AG04449 (cell line): ENCODE measurements at regions not wholly inside any gene's neighbourhood (a gene's known extent, or its start where the extent isn't known, plus 50 kb on each side); places are given as distances from the start of the nearest gene placed in this dataset.

Experiments used
- CTCF ChIA-PET: fragments of 350-600 bp; formaldehyde crosslinking; extraction: SDS; loops from one replicate; lab custom pipeline; 2021; ENCODE audit warnings: antibody characterized with exemption; lab: Yijun Ruan, JAX
- POLR2A ChIA-PET: fragments of 400-600, 350-600 bp; formaldehyde crosslinking; extraction: SDS; loops from one replicate; lab custom pipeline; 2020; ENCODE audit warnings: antibody characterized with exemption, inconsistent platforms; lab: Yijun Ruan, JAX
- DNase-seq: peaks from one replicate; pipeline ENCODE4 v3.0.0-alpha.2; 2010; ENCODE audit warnings: low read depth, low spot score
- H3K4me3 ChIP-seq: 2 replicates; pipeline ENCODE4 v1.5.1; 2011; ENCODE audit warnings: low read depth, mild to moderate bottlenecking, control low read depth, low read length
- TF ChIP-seq, protein P1 (sequence below): IDR thresholded peaks from one replicate; pipeline ENCODE4 v1.5.1; 2011; ENCODE audit warnings: mild to moderate bottlenecking, moderate library complexity, low read length, control low read depth, inconsistent platforms; ENCODE audit not compliant: insufficient read depth; ENCODE audit errors: missing control alignments

DNA sequence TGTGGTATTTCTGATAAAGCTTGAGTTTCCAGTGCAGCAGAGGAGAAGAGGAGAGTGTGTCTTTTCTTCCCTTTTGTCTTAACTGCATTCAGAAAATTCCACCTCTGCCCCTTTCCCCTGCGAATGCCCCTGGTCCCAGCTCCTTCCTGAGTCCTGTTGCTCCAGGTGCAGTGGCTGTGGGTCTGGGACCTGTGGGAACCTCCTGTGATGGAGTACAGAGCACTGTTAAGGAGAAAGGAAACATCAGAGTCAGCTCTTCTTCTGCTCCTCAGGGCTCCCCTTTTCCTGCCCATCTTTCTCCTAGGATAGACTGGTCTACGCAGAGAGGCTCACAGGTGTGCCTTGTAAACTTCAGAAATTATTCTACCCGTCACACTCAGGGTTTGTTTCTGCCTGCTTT, 165.8 kb upstream of the ROPN1 start:
- DNase-seq: no peak
- TF ChIP-seq, protein P1, sequence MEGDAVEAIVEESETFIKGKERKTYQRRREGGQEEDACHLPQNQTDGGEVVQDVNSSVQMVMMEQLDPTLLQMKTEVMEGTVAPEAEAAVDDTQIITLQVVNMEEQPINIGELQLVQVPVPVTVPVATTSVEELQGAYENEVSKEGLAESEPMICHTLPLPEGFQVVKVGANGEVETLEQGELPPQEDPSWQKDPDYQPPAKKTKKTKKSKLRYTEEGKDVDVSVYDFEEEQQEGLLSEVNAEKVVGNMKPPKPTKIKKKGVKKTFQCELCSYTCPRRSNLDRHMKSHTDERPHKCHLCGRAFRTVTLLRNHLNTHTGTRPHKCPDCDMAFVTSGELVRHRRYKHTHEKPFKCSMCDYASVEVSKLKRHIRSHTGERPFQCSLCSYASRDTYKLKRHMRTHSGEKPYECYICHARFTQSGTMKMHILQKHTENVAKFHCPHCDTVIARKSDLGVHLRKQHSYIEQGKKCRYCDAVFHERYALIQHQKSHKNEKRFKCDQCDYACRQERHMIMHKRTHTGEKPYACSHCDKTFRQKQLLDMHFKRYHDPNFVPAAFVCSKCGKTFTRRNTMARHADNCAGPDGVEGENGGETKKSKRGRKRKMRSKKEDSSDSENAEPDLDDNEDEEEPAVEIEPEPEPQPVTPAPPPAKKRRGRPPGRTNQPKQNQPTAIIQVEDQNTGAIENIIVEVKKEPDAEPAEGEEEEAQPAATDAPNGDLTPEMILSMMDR: no peak
- no peak overlapping the region for H3K4me3 ChIP-seq
- POLR2A ChIA-PET: no interaction called here
- CTCF ChIA-PET: no interaction called here

DNA sequence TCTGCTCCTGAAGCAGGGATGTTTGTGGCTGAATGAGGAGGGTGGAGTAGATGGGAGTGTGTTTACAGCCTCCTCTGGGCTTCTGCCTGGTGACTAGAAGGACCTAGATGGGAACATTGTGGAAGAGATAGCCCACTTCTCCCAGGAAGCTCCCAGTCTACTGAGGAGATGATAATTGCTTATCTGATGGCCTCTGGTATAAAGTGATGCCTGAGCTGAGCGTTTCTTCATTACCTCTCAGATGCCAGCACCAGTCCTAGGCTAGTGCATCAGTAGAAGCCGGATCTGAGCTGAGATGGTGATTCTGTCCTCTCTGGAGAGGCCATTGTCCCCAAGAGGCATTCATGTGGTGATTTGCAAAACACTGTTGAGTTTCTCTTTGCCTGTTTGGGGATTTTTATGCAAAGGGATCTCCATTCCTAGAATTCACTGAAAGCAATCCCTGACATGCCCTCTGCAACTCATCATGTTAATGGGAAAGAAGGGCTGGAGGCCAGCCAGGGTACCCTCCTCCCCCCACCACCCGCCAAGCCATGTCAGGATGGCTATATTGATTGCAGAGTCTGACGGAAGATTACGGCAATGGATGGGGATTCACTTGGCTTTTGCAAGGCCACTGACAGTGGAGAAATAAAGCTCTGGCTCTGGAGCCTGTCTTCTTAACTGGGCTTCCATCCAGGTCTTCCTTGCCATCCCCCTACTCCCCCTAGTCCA, 166.4 kb upstream of the ROPN1 start:
- CTCF ChIA-PET: no interaction called here
- DNase-seq: no peak
- TF ChIP-seq, protein P1: no peak
- H3K4me3 ChIP-seq: no peak overlapping the region
- POLR2A ChIA-PET: no interaction called here

DNA sequence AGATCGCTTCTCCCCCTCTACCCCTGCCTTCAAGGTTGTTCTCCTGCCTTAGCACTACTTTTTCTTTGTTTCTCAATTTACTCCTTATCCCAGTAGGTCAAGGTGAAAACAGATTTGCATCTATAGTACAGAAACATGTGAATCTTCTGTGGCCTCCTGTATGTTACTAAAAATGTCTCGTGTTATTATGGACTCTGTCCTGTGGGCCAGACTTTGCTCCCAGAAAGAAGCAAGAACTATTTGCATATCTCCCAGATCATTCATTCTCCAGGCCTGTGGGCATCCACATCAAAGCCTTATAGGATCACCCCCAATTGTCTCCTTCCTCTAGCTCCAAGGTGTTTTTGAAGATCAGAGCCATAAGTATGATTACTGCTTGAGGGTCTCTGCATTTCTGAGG, 169.5 kb upstream of the ROPN1 start:
- no peak overlapping the region for H3K4me3 ChIP-seq
- ChIA-PET POLR2A (no interaction called here), CTCF (no interaction called here)
- DNase-seq: no peak
- TF ChIP-seq, protein P1: no peak

DNA sequence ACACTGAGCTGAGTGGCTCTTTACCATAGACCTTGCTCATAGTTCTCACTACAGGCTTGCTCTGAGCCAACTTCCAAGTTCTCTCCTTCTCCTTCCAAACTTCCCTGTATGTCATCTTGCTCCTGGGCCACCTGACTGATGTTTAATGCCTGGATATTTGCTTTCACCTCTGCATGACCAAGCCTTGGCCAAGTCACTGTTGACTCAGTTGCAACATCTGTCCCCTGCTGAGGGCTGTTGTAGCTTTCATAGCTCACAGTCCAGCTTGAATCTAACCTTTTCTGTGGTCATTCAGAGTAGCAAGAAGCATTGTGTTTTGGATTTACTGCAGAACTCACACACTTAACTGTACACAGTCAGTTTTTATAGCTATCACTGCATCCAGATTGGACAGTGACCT, 171.8 kb upstream of the ROPN1 start:
- DNase-seq: no peak
- ChIA-PET POLR2A (no interaction called here), CTCF (no interaction called here)
- no peak overlapping the region for H3K4me3 ChIP-seq
- TF ChIP-seq, protein P1: no peak

DNA sequence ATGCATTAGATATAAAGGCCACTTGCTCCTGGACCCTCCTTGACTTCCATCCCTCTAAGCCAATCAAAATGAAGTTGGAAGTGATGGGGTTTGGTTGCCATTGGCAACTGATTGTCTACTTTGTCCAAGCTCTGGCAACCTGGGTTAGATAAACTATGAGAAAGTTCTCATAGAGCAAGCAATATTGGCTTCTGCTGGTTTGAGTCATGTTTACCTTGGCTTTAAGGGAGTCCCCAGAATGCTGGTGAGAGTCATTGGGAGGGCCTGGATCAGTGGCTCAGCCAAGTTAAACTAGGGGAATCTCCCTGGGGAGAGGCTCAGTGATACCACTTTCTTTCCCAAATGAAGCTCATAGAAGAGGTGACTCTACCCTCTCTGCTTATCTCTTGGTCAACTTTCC, 176.3 kb upstream of the ROPN1 start:
- ChIA-PET CTCF (interaction anchor here (1.1 kb wide), 1 partner anchor 300 kb away, joined by 3 read pairs; no protein-coding TSS in a partner anchor), POLR2A (no interaction called here)
- peak; percentile 38 for DNase-seq
- no peak overlapping the region for H3K4me3 ChIP-seq
- TF ChIP-seq, protein P1: no peak

DNA sequence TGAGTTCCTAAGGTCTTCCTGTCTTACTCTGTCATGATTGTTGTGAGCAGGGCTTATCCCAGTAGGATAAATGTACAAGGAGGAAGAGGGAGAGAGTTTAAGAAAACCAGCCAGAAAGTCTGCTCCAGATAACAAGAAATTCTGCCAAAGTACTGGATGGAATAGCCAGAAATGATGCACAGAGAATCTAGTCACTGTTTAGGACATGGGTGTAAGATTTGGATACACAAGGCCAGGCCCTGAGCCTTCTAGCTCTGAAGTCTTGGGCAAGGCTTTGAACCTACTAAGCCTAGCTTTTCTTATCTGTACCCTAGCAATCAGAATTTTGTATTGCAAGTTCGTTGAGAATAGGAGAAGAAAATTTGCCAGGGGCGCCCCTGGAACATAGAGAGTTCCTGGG, 180.4 kb upstream of the ROPN1 start:
- no peak overlapping the region for H3K4me3 ChIP-seq
- TF ChIP-seq, protein P1: no peak
- ChIA-PET CTCF (no interaction called here), POLR2A (no interaction called here)
- DNase-seq: no peak
